ENCODE measurements at regions not wholly inside any gene's neighbourhood (a gene's known extent, or its start where the extent isn't known, plus 50 kb on each side); places are given as distances from the start of the nearest gene placed in this dataset.

DNA sequence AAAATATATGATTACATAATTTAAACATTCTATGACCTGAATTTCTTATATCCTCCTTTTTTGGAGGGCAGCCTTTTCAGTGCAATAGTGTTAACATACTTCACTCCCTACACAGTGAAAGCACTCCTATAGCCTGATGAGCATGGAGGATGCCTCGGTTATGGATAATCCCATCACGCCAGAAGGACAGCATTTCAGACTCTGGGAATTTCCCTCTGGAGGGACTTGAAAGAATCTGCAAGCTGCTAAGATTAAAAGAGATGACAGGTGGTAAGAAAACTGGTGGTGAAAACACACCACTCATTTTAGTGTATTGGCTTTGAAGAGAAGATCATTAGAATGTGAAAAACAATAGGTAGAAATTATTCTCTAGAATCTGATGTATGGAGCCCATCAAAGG is 99.3 kb upstream of the LMNTD1 start:
- TF ChIP-seq, protein P1, sequence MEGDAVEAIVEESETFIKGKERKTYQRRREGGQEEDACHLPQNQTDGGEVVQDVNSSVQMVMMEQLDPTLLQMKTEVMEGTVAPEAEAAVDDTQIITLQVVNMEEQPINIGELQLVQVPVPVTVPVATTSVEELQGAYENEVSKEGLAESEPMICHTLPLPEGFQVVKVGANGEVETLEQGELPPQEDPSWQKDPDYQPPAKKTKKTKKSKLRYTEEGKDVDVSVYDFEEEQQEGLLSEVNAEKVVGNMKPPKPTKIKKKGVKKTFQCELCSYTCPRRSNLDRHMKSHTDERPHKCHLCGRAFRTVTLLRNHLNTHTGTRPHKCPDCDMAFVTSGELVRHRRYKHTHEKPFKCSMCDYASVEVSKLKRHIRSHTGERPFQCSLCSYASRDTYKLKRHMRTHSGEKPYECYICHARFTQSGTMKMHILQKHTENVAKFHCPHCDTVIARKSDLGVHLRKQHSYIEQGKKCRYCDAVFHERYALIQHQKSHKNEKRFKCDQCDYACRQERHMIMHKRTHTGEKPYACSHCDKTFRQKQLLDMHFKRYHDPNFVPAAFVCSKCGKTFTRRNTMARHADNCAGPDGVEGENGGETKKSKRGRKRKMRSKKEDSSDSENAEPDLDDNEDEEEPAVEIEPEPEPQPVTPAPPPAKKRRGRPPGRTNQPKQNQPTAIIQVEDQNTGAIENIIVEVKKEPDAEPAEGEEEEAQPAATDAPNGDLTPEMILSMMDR (IDR thresholded peaks at IDR 0.05; ENCODE audit: low read length): no peak
- TF ChIP-seq EZH2 (optimal IDR thresholded peaks at IDR 0.05; ENCODE audit: low read depth, low read length): no peak
- TF ChIP-seq EZH2phosphoT487 (IDR thresholded peaks at IDR 0.05; ENCODE audit: low read length): no peak

Data from MM.1S (cell line).